Natural killer cell (primary cell): ENCODE measurements at regions not wholly inside any gene's neighbourhood (a gene's known extent, or its start where the extent isn't known, plus 50 kb on each side); places are given as distances from the start of the nearest gene placed in this dataset.

ENCODE experiments used
- ATAC-seq, 3 donors: fragments of 150-1000 bp in 2 of 3; fragments of 200-7000 bp in 1 of 3; cut with Tn5 transposase; 1 replicate in 1 of 3; 2 replicates in 2 of 3; pipeline ENCODE4 v1.10.0; 2021; ENCODE audit warnings: mild to moderate bottlenecking in 2 of 3, moderate library complexity in 2 of 3
- DNase-seq, 2 donors: peaks; one replicate each; pipeline versions ENCODE4 v3.0.0 to v3.0.0-alpha.2; 2013 to 2021; ENCODE audit warnings: mixed read lengths in 1 of 2
- H3K27ac ChIP-seq: one replicate; pipeline ENCODE4 v1.5.1; 2013; ENCODE audit warnings: mild to moderate bottlenecking, low read length
- H3K27me3 ChIP-seq: one replicate; pipeline ENCODE4 v1.6.1; 2013; ENCODE audit warnings: low read length; ENCODE audit not compliant: control insufficient read depth, insufficient read depth
- H3K36me3 ChIP-seq: one replicate; pipeline ENCODE4 v1.6.1; 2013; ENCODE audit warnings: low read length; ENCODE audit not compliant: control insufficient read depth, insufficient read depth
- H3K4me1 ChIP-seq: one replicate; pipeline ENCODE4 v1.6.1; 2013; ENCODE audit warnings: low read length; ENCODE audit not compliant: control insufficient read depth, insufficient read depth
- H3K4me3 ChIP-seq: one replicate; pipeline ENCODE4 v1.5.1; 2013; ENCODE audit warnings: low read length
- H3K9me3 ChIP-seq: one replicate; pipeline ENCODE4 v1.6.1; 2013; ENCODE audit warnings: low read length; ENCODE audit not compliant: control insufficient read depth, insufficient read depth
- H3K27ac Mint-ChIP-seq, 2 donors: one replicate each; pipeline ENCODE4 v1.8.0; 2022; ENCODE audit warnings: mild to moderate bottlenecking in 2 of 2, mixed read lengths in 2 of 2, moderate library complexity in 1 of 2
- H3K27me3 Mint-ChIP-seq, 2 donors: one replicate each; pipeline ENCODE4 v1.8.0; 2022; ENCODE audit warnings: low read depth in 2 of 2, mixed read lengths in 2 of 2
- H3K36me3 Mint-ChIP-seq: one replicate; pipeline ENCODE4 v1.8.0; 2022; ENCODE audit warnings: mixed read lengths
- H3K4me1 Mint-ChIP-seq, 2 donors: one replicate each; pipeline ENCODE4 v1.8.0; 2022; ENCODE audit warnings: mixed read lengths in 2 of 2
- H3K4me3 Mint-ChIP-seq: one replicate; pipeline ENCODE4 v1.8.0; 2022; ENCODE audit warnings: mild to moderate bottlenecking, moderate library complexity, mixed read lengths
- H3K9me3 Mint-ChIP-seq, 2 donors: one replicate each; pipeline ENCODE4 v1.8.0; 2022; ENCODE audit warnings: mixed read lengths in 2 of 2
- WGBS: methylation state at CpG from one replicate; pipeline ENCODE4 v1.1.7; 2013; ENCODE audit warnings: missing lambda C conversion rate; ENCODE audit not compliant: insufficient coverage; 5-methylcytosine and 5-hydroxymethylcytosine counted together
- intact Hi-C: fragments of 100-400 bp; cut with micrococcal nuclease; formaldehyde crosslinking; loops from one replicate; pipeline ENCODE4 v1.14.2; 2022
- TF ChIP-seq, protein P1 (sequence below): fragments of 200-600 bp; IDR thresholded peaks from one replicate; pipeline ENCODE4 v1.8.0; 2022; ENCODE audit warnings: antibody characterized with exemption

DNA sequence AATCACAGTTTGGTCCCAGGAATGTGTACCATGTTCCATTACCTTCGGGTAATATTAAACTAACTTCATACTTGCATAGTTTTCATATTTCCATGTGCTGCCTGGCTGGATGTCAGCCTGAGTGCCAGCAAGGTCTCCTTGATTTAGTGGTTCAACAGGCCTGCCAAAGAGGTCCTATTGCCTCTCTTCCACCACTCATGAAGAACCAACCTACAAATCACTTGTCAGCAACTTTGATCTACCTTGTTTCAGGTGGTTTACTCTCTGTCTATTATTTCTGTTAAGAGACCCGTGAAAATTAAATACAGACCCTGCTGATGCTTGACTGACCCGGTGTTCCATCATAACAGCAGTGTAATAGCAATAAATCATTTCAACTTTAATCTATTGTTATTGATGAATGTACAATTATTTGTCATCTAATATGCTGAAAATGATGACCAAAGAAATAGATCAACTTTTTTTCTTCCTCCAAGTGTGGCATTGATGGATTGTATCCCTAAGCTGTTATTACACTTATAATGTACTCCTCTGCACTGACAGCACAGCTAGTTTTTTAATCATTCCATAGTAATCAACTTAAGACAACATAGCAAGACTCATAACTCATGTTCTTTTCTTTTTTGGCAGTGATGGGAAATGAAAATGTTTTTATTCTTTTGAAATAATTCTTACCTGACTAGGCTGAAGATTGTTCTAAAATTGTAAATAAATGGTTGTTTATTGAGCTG is 1220.2 kb upstream of the ACVR2A start:
- Mint-ChIP-seq H3K4me3 (no peak overlapping the region), H3K36me3 (no peaks in the 10 kb centered on the region), H3K9me3 (no peaks in the 10 kb centered on the region), H3K27me3 (no peaks in the 10 kb centered on the region), H3K27ac (no peak overlapping the region), H3K4me1 (no peaks in the 10 kb centered on the region)
- Histone ChIP-seq H3K4me1 (no peaks in the 10 kb centered on the region), H3K9me3 (no peaks in the 10 kb centered on the region), H3K27ac (no peak overlapping the region), H3K27me3 (no peaks in the 10 kb centered on the region), H3K4me3 (no peak overlapping the region), H3K36me3 (no peaks in the 10 kb centered on the region)
- WGBS, result 69% methylated on average over 2 of the region's 3 CpGs
- TF ChIP-seq, protein P1, sequence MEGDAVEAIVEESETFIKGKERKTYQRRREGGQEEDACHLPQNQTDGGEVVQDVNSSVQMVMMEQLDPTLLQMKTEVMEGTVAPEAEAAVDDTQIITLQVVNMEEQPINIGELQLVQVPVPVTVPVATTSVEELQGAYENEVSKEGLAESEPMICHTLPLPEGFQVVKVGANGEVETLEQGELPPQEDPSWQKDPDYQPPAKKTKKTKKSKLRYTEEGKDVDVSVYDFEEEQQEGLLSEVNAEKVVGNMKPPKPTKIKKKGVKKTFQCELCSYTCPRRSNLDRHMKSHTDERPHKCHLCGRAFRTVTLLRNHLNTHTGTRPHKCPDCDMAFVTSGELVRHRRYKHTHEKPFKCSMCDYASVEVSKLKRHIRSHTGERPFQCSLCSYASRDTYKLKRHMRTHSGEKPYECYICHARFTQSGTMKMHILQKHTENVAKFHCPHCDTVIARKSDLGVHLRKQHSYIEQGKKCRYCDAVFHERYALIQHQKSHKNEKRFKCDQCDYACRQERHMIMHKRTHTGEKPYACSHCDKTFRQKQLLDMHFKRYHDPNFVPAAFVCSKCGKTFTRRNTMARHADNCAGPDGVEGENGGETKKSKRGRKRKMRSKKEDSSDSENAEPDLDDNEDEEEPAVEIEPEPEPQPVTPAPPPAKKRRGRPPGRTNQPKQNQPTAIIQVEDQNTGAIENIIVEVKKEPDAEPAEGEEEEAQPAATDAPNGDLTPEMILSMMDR, result no peak
- intact Hi-C loops, result no loop called here
- ATAC-seq (no peak), DNase-seq (no peak)

DNA sequence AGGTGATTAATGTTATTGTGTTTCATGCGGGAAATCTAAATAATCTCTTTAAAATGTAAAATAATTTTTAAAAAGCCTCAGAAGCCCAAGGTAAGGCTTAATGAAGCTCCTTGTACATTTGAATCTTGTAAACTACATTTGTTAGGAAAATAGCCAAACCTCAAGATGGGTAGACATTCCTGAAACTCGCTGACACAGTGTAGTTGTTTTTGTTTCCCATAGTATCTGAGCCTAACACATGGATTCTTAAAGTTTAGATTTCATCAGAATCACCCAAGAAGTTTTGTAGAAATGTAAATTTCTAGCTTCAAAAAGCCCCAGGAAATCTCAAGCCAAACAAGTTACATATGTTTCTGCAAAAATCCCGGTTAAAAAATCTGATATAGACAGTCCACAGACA is 1221.1 kb upstream of the ACVR2A start:
- TF ChIP-seq, protein P1, result no peak
- Histone ChIP-seq H3K4me1 (no peaks in the 10 kb centered on the region), H3K9me3 (no peaks in the 10 kb centered on the region), H3K4me3 (no peak overlapping the region), H3K27me3 (no peaks in the 10 kb centered on the region), H3K27ac (no peak overlapping the region), H3K36me3 (no peaks in the 10 kb centered on the region)
- Mint-ChIP-seq H3K36me3 (no peaks in the 10 kb centered on the region), H3K4me3 (no peak overlapping the region), H3K4me1 (no peaks in the 10 kb centered on the region), H3K27me3 (no peaks in the 10 kb centered on the region), H3K27ac (no peak overlapping the region), H3K9me3 (no peaks in the 10 kb centered on the region)
- WGBS, result 92% methylated on average over 1 of the region's 3 CpGs
- DNase-seq, result no peak
- ATAC-seq, result no peak
- intact Hi-C loops, result no loop called here

- Histone ChIP-seq H3K4me1 (no peaks in the 10 kb centered on the region), H3K4me3 (no peak overlapping the region), H3K9me3 (no peaks in the 10 kb centered on the region), H3K27me3 (no peaks in the 10 kb centered on the region), H3K27ac (no peak overlapping the region), H3K36me3 (no peaks in the 10 kb centered on the region)
- Mint-ChIP-seq H3K27ac (no peak overlapping the region), H3K36me3 (peaks cover 10% of the 10 kb centered on the region), H3K4me1 (no peaks in the 10 kb centered on the region), H3K9me3 (peaks cover 2 to 8% of the 10 kb centered on the region in 2 donors), H3K4me3 (no peak overlapping the region), H3K27me3 (no peaks in the 10 kb centered on the region)
- DNase-seq (no peak), ATAC-seq (no peak)
- WGBS, result 71% methylated on average over 1 of the region's 1 CpG
- intact Hi-C loops, result no loop called here
- TF ChIP-seq, protein P1, result no peak
Observed at GRCh38 chr2:146621656-146622055, 1223.2 kb upstream of the ACVR2A start.

- peaks cover 19 to 27% of the 10 kb centered on the region in 2 donors for H3K9me3 Mint-ChIP-seq
- no peaks in the 10 kb centered on the region for H3K36me3 ChIP-seq
- no peak overlapping the region for H3K27ac Mint-ChIP-seq
- WGBS, result no CpG with 5 or more reads among the region's 1 CpG
- TF ChIP-seq, protein P1, result no peak
- ATAC-seq (no peak), DNase-seq (no peak)
- H3K4me1 ChIP-seq, result no peaks in the 10 kb centered on the region
- no peaks in the 10 kb centered on the region for H3K4me1 Mint-ChIP-seq
- H3K36me3 Mint-ChIP-seq, result peaks cover 33% of the 10 kb centered on the region
- H3K27me3 ChIP-seq, result no peaks in the 10 kb centered on the region
- H3K4me3 Mint-ChIP-seq, result no peak overlapping the region
- intact Hi-C loops, result no loop called here
- H3K9me3 ChIP-seq, result no peaks in the 10 kb centered on the region
- no peak overlapping the region for H3K4me3 ChIP-seq
- H3K27me3 Mint-ChIP-seq, result no peaks in the 10 kb centered on the region
- no peak overlapping the region for H3K27ac ChIP-seq
Observed at GRCh38 chr2:146615778-146616177, 1229.1 kb upstream of the ACVR2A start.
